Stimulated activated naive CD8-positive, alpha-beta T cell treated with anti-CD3 and anti-CD28 coated beads, Interleukin-15, amount 100 ng/mL, for 72 hours (primary cell): ENCODE measurements at regions not wholly inside any gene's neighbourhood (a gene's known extent, or its start where the extent isn't known, plus 50 kb on each side); places are given as distances from the start of the nearest gene placed in this dataset.
"Not testable (repeated sequence)": the region's sequence is repeated elsewhere in the genome, so short reads cannot be mapped to it uniquely, and the experiment has no call there.

Experiments used
- ATAC-seq: fragments of 150-1000 bp; cut with Tn5 transposase; 2 replicates; pipeline ENCODE4 v1.10.0; 2021; ENCODE audit warnings: mild to moderate bottlenecking, moderate library complexity
- DNase-seq, 2 donors: peaks; one replicate each; pipeline ENCODE4 v3.0.0; 2021 to 2022
- H3K27ac Mint-ChIP-seq, 2 donors: one replicate each; pipeline ENCODE4 v1.8.0; 2022; ENCODE audit warnings: mild to moderate bottlenecking in 2 of 2, mixed read lengths in 2 of 2, moderate library complexity in 2 of 2
- H3K27me3 Mint-ChIP-seq: one replicate; pipeline ENCODE4 v1.8.0; 2022; ENCODE audit warnings: mixed read lengths
- H3K4me1 Mint-ChIP-seq: one replicate; pipeline ENCODE4 v1.8.0; 2022; ENCODE audit warnings: mild to moderate bottlenecking, mixed read lengths
- H3K4me3 Mint-ChIP-seq, 2 donors: one replicate each; pipeline ENCODE4 v1.8.0; 2022; ENCODE audit warnings: mild to moderate bottlenecking in 2 of 2, mixed read lengths in 2 of 2, moderate library complexity in 1 of 2
- H3K9me3 Mint-ChIP-seq, 2 donors: one replicate each; pipeline ENCODE4 v1.8.0; 2022; ENCODE audit warnings: mixed read lengths in 2 of 2

DNA sequence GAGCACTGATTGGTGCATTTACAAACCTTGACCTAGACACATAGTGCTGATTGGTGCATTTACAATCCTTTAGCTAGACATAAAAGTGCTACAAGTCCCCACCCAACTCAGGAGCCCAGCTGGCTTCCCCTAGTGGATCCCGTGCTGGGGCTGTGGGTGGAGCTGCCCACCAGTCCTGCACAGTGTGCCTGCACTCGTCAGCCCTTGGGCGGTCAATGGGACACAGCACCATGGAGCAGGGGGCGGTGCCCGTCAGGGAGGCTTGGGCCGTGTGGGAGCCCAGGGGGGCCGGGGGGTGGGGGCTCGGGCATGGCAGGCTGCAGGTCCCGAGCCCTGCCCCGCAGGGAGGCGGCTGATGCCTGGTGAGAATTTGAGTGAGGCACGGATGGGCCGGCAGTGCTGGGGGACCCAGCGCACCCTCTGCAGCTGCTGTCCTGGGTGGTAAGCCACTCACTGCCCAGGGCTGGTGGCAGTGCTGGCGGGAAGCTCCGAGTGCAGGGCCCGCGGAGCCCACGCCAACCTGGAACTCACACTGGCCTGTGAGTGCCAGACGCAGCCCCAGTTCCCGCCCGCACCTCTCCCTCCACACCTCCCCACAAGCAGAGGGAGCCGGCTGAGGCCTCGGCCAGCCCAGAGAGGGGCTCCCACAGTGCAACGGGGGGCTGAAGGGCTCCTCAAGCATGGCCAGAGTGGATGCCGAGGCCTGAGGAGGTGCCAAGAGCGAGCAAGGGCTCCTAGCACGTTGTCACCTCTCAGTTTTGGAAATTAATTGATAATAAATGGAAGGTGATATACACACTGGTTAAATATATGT lies 207.7 kb downstream of the RAP2B start:
- H3K27me3 Mint-ChIP-seq: no peaks in the 10 kb centered on the region
- no peaks in the 10 kb centered on the region for H3K4me1 Mint-ChIP-seq
- ATAC-seq: peak; percentile 48
- H3K9me3 Mint-ChIP-seq: peaks cover 13 to 16% of the 10 kb centered on the region in 2 donors
- H3K4me3 Mint-ChIP-seq: no peak overlapping the region
- H3K27ac Mint-ChIP-seq: no peak overlapping the region
- no peak for DNase-seq

GRCh38 chr3:153370680-153371079 lies 208.7 kb downstream of the RAP2B start:
- peaks cover 5 to 13% of the 10 kb centered on the region in 2 donors for H3K9me3 Mint-ChIP-seq
- no peaks in the 10 kb centered on the region for H3K27me3 Mint-ChIP-seq
- DNase-seq: no peak
- no peak overlapping the region for H3K27ac Mint-ChIP-seq
- no peak for ATAC-seq
- H3K4me3 Mint-ChIP-seq: no peak overlapping the region
- no peaks in the 10 kb centered on the region for H3K4me1 Mint-ChIP-seq

DNA sequence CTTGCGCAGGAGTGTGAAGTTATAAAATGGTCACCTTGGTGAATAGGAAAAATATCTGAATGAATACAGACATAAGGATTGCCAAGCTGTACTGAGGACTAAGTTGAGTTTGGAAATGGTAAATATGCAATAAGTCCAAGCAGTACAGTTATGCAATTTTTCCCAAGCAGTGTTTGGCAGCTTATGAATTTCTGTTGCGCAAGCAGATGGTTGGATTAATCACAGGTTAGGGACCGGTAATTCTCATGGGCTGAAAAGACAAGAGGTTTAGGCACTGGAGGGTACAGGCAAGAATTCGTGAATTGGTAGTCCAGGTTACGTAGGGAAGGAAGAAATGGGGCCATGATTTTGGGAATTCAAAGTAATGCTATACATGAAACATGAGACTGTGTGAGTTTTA lies 210.3 kb downstream of the RAP2B start:
- DNase-seq: no peak
- no peak for ATAC-seq
- Mint-ChIP-seq H3K9me3 (peaks cover 0 to 5% of the 10 kb centered on the region in 2 donors), H3K4me1 (no peaks in the 10 kb centered on the region), H3K4me3 (no peak overlapping the region), H3K27ac (no peak overlapping the region), H3K27me3 (no peaks in the 10 kb centered on the region)

GRCh38 chr3:153373606-153374005 lies 211.6 kb downstream of the RAP2B start:
- Mint-ChIP-seq H3K4me3 (no peak overlapping the region), H3K9me3 (peaks cover 0 to 5% of the 10 kb centered on the region in 2 donors), H3K27me3 (no peaks in the 10 kb centered on the region), H3K4me1 (no peaks in the 10 kb centered on the region), H3K27ac (no peak overlapping the region)
- DNase-seq (no peak), ATAC-seq (no peak)

GRCh38 chr3:153378366-153378765 lies 216.3 kb downstream of the RAP2B start:
- H3K4me1 Mint-ChIP-seq, ATAC-seq, H3K9me3 Mint-ChIP-seq, DNase-seq, H3K4me3 Mint-ChIP-seq, H3K27me3 Mint-ChIP-seq, H3K27ac Mint-ChIP-seq: not testable (repeated sequence)

- no peaks in the 10 kb centered on the region for H3K4me1 Mint-ChIP-seq
- H3K27me3 Mint-ChIP-seq: no peaks in the 10 kb centered on the region
- no peak overlapping the region for H3K27ac Mint-ChIP-seq
- no peak overlapping the region for H3K4me3 Mint-ChIP-seq
- DNase-seq (no peak), ATAC-seq (no peak)
- peaks cover 0 to 4% of the 10 kb centered on the region in 2 donors for H3K9me3 Mint-ChIP-seq
These were observed 217.5 kb downstream of the RAP2B start for GRCh38 chr3:153379516-153379915.

DNA sequence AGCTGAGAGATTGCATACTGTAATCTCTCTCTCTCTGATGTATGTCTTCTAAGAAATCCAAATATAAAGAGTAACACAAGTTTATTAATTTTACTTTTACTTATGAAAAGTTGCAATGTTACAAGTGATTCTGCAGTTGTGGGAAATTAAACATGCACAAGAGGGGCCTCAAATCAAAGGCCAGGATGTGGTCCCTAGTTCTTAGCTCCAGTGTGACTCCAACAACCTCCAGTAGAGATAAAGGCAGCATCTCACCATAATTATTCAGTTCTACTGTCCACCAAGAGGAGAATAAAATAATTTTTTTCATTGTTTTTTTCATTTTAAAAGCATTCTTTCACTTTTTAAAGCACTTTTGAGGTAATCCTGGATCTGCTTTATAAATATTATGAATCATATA lies 223.3 kb downstream of the RAP2B start:
- Mint-ChIP-seq H3K4me1 (no peaks in the 10 kb centered on the region), H3K27ac (no peak overlapping the region), H3K4me3 (no peak overlapping the region), H3K9me3 (no peaks in the 10 kb centered on the region), H3K27me3 (no peaks in the 10 kb centered on the region)
- DNase-seq (no peak), ATAC-seq (no peak)

GRCh38 chr3:153392363-153392762 lies 230.3 kb downstream of the RAP2B start:
- H3K4me3 Mint-ChIP-seq: no peak overlapping the region
- no peaks in the 10 kb centered on the region for H3K4me1 Mint-ChIP-seq
- H3K27me3 Mint-ChIP-seq: no peaks in the 10 kb centered on the region
- ATAC-seq: no peak
- peaks cover 13 to 16% of the 10 kb centered on the region in 2 donors for H3K9me3 Mint-ChIP-seq
- no peak for DNase-seq
- no peak overlapping the region for H3K27ac Mint-ChIP-seq

DNA sequence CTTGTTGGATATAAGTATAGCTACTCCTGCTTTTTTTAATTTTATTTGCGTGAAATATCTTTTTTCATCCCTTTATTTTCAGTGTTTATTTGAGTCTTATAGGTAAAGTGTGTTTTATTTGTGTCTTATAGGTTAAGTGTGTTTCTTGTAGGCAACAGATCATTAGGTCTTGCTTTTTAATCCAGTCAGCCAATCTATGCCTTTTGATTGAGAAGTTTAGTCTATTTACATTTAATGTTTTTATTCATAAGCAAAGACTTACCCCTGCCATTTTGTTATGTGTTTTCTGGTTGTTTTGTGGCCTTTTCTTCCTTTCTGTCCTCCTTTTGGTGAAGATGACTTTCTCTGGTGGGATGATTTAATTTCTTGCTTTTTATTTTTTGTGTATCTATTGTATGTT lies 232.0 kb downstream of the RAP2B start:
- Mint-ChIP-seq H3K4me3 (no peak overlapping the region), H3K4me1 (peaks cover 4% of the 10 kb centered on the region), H3K27me3 (no peaks in the 10 kb centered on the region), H3K9me3 (peaks cover 13 to 16% of the 10 kb centered on the region in 2 donors), H3K27ac (no peak overlapping the region)
- no peak for DNase-seq
- no peak for ATAC-seq

DNA sequence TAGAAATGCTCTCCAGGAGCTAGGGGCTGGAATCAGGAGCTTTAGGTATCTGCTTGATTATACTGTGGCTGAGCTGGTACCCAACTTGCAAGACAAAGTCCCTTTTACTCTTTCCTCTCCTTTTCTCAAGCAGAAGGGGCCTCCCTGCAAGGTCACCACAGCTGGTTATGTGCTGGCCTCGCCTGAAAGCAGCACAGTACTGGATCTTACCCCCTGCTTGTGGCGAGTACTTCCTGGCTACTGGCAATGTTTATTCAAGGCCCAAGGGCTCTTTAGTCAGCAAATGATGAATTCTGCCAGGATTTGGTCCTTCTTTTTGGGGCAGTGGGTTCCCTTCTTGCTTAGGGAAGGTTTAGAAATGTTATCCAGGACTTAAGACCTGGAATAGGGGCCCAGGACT lies 234.6 kb downstream of the RAP2B start:
- Mint-ChIP-seq H3K4me3 (no peak overlapping the region), H3K9me3 (peaks cover 13 to 16% of the 10 kb centered on the region in 2 donors), H3K27me3 (no peaks in the 10 kb centered on the region), H3K4me1 (peaks cover 20% of the 10 kb centered on the region), H3K27ac (no peak overlapping the region)
- ATAC-seq (no peak), DNase-seq (no peak)

- Mint-ChIP-seq H3K27ac (no peak overlapping the region), H3K4me1 (peaks cover 20% of the 10 kb centered on the region), H3K27me3 (no peaks in the 10 kb centered on the region), H3K9me3 (peaks cover 6 to 16% of the 10 kb centered on the region in 2 donors), H3K4me3 (no peak overlapping the region)
- no peak for ATAC-seq
- no peak for DNase-seq
These were observed 235.8 kb downstream of the RAP2B start for GRCh38 chr3:153397794-153398193.

GRCh38 chr3:153399636-153400035 lies 237.6 kb downstream of the RAP2B start:
- DNase-seq (no peak), ATAC-seq (peak; percentile 60)
- peaks cover 20% of the 10 kb centered on the region for H3K4me1 Mint-ChIP-seq
- H3K27me3 Mint-ChIP-seq: no peaks in the 10 kb centered on the region
- no peak overlapping the region for H3K4me3 Mint-ChIP-seq
- H3K27ac Mint-ChIP-seq: no peak overlapping the region
- H3K9me3 Mint-ChIP-seq: peaks cover 0 to 10% of the 10 kb centered on the region in 2 donors

DNA sequence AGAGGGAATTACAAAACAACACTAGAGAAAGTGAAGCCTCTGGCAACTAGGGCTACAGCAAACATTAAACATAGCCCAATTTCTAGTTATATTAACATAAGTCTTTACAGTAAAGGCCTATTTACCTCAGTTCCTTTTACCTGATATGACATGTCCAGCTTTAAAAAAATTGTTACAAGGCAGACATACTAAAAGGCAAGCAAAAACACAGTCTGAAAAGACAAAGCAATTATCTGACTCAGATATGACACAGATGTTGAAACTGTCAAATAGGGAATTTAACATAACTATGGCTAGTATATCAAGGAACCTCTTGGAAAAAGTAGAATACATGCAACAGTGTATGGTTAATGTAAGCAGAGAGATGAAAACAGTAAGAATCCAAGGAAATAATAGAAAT lies 238.6 kb downstream of the RAP2B start:
- Mint-ChIP-seq H3K4me1 (peaks cover 20% of the 10 kb centered on the region), H3K27ac (no peak overlapping the region), H3K4me3 (no peak overlapping the region), H3K9me3 (peaks cover 0 to 3% of the 10 kb centered on the region in 2 donors), H3K27me3 (no peaks in the 10 kb centered on the region)
- no peak for DNase-seq
- ATAC-seq: no peak

DNA sequence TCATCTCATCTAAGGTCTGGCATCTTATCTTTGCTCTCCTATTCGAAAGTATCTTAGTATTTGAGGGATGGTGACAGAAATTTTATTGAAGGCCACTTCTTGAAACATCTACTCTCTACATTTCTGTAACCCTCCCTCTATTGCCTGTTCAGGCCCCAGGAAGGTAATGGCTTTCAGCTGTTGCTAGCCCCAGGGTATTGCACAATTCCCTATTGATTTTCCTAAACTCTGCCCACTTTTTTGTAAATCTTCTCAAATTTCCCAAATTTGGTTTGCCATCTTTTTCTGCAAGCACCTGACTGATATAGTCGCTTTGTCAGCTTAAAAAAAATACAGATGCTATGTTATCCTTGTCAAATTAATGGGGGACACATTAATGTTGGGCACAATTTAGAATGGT lies 242.1 kb downstream of the RAP2B start:
- no peak overlapping the region for H3K27ac Mint-ChIP-seq
- DNase-seq: no peak
- peaks cover 14% of the 10 kb centered on the region for H3K4me1 Mint-ChIP-seq
- ATAC-seq: no peak
- H3K9me3 Mint-ChIP-seq: no peaks in the 10 kb centered on the region
- no peak overlapping the region for H3K4me3 Mint-ChIP-seq
- H3K27me3 Mint-ChIP-seq: no peaks in the 10 kb centered on the region

DNA sequence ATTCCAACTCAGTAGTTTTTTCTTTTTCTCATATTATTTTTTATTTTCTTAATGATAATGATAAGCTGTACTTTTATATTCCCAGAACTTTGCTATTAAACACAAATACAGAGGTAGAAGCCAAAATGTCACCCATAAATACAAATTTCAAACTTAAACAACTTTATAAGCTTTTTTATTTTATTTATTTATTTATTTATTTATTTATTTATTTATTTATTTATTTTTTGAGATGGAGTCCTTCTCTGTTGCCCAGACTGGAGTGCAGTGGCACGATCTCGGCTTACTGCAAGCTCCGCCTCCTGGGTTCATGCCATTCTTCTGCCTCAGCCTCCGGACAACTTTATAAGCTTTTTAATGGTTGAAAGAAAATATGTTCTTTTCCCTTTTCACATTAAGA lies 243.3 kb downstream of the RAP2B start:
- not testable (repeated sequence) for H3K4me3 Mint-ChIP-seq, H3K27ac Mint-ChIP-seq, ATAC-seq, H3K27me3 Mint-ChIP-seq, H3K4me1 Mint-ChIP-seq, H3K9me3 Mint-ChIP-seq, DNase-seq

GRCh38 chr3:153410517-153410916 lies 248.5 kb downstream of the RAP2B start:
- Mint-ChIP-seq H3K4me3 (no peak overlapping the region), H3K4me1 (peaks cover 11% of the 10 kb centered on the region), H3K27me3 (no peaks in the 10 kb centered on the region), H3K27ac (peak overlapping the region in 1 of 2 donors; percentile 75), H3K9me3 (no peaks in the 10 kb centered on the region)
- DNase-seq (no peak), ATAC-seq (no peak)

- Mint-ChIP-seq H3K27ac (no peak overlapping the region), H3K4me1 (peaks cover 11% of the 10 kb centered on the region), H3K4me3 (no peak overlapping the region), H3K27me3 (no peaks in the 10 kb centered on the region), H3K9me3 (peaks cover 26 to 30% of the 10 kb centered on the region in 2 donors)
- DNase-seq (no peak), ATAC-seq (no peak)
These were observed 253.0 kb downstream of the RAP2B start for GRCh38 chr3:153414982-153415381.
